Activated B cell treated with CpG ODN at 0.5 μM for 24 hours (primary cell): ENCODE measurements at regions not wholly inside any gene's neighbourhood (a gene's known extent, or its start where the extent isn't known, plus 50 kb on each side); places are given as distances from the start of the nearest gene placed in this dataset.

Source experiments
- ATAC-seq: fragments of 200-7000 bp; cut with Tn5 transposase; one replicate; pipeline ENCODE4 v1.10.0; 2021; ENCODE audit warnings: low read depth, mild to moderate bottlenecking, moderate library complexity
- CTCF ChIA-PET: fragments of 350-600 bp; sonication (Branson Sonifier 250); formaldehyde crosslinking; loops from one replicate; lab custom pipeline; 2021; ENCODE audit warnings: antibody characterized with exemption; lab: Charles Lee
- POLR2A ChIA-PET: fragments of 350-600 bp; sonication (Branson Sonifier 250); formaldehyde crosslinking; loops from one replicate; lab custom pipeline; 2021; ENCODE audit warnings: antibody characterized with exemption; lab: Charles Lee
- DNase-seq: peaks from one replicate; pipeline ENCODE4 v3.0.0; 2022
- H3K27ac Mint-ChIP-seq: one replicate; pipeline ENCODE4 v1.8.0; 2020; ENCODE audit warnings: mixed read lengths
- H3K27me3 Mint-ChIP-seq: one replicate; pipeline ENCODE4 v1.8.0; 2021; ENCODE audit warnings: mixed read lengths
- H3K36me3 Mint-ChIP-seq: one replicate; pipeline ENCODE4 v1.8.0; 2021; ENCODE audit warnings: low read depth, mixed read lengths
- H3K4me1 Mint-ChIP-seq: one replicate; pipeline ENCODE4 v1.8.0; 2021; ENCODE audit warnings: mixed read lengths
- H3K4me3 Mint-ChIP-seq: one replicate; pipeline ENCODE4 v1.8.0; 2020; ENCODE audit warnings: mild to moderate bottlenecking, mixed read lengths
- H3K9me3 Mint-ChIP-seq: one replicate; pipeline ENCODE4 v1.8.0; 2020; ENCODE audit warnings: mixed read lengths
- intact Hi-C: fragments of 100-400 bp; cut with micrococcal nuclease; formaldehyde crosslinking; loops from one replicate; pipeline ENCODE4 v1.15.1; 2024
- TF ChIP-seq, protein P1 (sequence below): fragments of 200-600 bp; IDR thresholded peaks from one replicate; pipeline ENCODE4 v1.8.0; 2022; ENCODE audit warnings: antibody characterized with exemption, mild to moderate bottlenecking

DNA sequence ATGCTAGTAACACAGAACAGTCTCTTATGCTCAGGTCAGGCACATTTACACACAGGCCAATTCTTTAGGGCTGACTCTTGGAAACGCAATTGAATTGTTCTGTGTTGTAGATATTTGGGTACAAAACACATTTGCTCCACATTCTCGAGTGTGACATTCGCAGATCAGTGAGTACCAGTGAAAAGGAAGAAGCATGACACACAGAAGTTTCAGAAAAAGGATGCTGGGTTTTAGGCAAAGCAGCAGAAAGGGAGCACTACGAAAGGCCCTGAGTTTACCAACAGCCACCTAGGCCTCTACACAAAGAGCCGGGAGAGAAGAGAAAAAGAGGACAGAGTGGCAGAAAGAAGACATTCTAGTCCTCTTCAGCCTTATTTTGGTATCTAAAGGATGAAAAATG lies 254.4 kb upstream of the BTG1 start:
- TF ChIP-seq, protein P1, sequence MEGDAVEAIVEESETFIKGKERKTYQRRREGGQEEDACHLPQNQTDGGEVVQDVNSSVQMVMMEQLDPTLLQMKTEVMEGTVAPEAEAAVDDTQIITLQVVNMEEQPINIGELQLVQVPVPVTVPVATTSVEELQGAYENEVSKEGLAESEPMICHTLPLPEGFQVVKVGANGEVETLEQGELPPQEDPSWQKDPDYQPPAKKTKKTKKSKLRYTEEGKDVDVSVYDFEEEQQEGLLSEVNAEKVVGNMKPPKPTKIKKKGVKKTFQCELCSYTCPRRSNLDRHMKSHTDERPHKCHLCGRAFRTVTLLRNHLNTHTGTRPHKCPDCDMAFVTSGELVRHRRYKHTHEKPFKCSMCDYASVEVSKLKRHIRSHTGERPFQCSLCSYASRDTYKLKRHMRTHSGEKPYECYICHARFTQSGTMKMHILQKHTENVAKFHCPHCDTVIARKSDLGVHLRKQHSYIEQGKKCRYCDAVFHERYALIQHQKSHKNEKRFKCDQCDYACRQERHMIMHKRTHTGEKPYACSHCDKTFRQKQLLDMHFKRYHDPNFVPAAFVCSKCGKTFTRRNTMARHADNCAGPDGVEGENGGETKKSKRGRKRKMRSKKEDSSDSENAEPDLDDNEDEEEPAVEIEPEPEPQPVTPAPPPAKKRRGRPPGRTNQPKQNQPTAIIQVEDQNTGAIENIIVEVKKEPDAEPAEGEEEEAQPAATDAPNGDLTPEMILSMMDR = no peak
- POLR2A ChIA-PET = interaction anchor here (0.8 to 13.3 kb wide), 6 partner anchors 36 to 254 kb away, joined by 3 to 346 read pairs (median 4); partner anchors contain the start of gene BTG1
- peak overlapping the region; percentile 29 for H3K4me3 Mint-ChIP-seq
- H3K27me3 Mint-ChIP-seq = no peaks in the 10 kb centered on the region
- peaks cover 89% of the 10 kb centered on the region for H3K4me1 Mint-ChIP-seq
- no peak for DNase-seq
- H3K27ac Mint-ChIP-seq = peak overlapping the region; percentile 93
- peak; percentile 52 for ATAC-seq
- CTCF ChIA-PET = no interaction called here
- intact Hi-C loops = loop anchor here (1.0 to 5.0 kb wide), 5 partner anchors 62 to 1018 kb away; no protein-coding TSS in a partner anchor
- H3K36me3 Mint-ChIP-seq = no peaks in the 10 kb centered on the region
- peaks cover 3% of the 10 kb centered on the region for H3K9me3 Mint-ChIP-seq

DNA sequence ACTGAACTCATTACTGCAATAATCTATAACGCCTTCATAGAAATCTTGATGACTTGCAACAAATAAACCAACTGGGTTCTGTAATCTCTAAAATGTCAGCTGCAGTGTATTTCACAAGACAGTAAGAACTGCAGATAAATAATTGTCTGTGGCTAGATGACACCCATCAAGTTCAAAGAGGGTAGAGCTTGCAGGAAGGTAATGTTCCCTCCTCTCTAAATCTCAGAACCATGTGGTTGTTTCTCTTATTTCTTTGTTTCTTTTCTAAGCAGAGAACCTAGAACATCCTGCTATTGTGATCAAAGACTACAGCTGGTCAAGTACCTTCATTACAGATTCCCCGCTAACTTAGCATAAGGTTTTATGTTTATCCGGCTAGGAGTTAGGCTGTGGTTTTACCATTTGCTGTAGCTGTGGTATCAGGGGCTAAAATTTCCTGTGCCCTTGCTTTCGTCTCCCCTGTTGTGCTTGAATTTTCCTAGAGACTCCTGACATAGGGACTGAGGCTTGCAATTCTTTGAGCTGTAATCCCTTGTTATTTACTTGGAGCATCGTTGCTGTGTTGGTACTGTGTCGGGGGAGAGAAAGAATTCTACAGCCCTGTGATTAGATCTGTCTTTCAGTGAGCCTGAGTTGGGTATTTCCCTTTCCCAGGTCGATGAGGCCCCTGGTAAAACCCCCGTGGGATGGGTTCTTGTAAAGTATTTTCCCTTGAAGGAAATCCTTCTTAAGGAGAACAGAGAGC lies 253.1 kb upstream of the BTG1 start:
- DNase-seq (no peak), ATAC-seq (no peak)
- TF ChIP-seq, protein P1 = no peak
- ChIA-PET CTCF (interaction anchor here (1.1 to 2.0 kb wide), 3 partner anchors 9 to 253 kb away, joined by 3 to 9 read pairs (median 6); partner anchors contain the start of gene BTG1), POLR2A (interaction anchor here (0.6 to 13.3 kb wide), 13 partner anchors 9 to 327 kb away, joined by 3 to 346 read pairs (median 5); partner anchors contain the start of gene BTG1)
- intact Hi-C loops = no loop called here
- H3K27me3 Mint-ChIP-seq = no peaks in the 10 kb centered on the region
- peaks cover 77% of the 10 kb centered on the region for H3K4me1 Mint-ChIP-seq
- H3K4me3 Mint-ChIP-seq = peak overlapping the region; percentile 9
- H3K9me3 Mint-ChIP-seq = peaks cover 8% of the 10 kb centered on the region
- H3K27ac Mint-ChIP-seq = peak overlapping the region; percentile 93
- peaks cover 4% of the 10 kb centered on the region for H3K36me3 Mint-ChIP-seq

DNA sequence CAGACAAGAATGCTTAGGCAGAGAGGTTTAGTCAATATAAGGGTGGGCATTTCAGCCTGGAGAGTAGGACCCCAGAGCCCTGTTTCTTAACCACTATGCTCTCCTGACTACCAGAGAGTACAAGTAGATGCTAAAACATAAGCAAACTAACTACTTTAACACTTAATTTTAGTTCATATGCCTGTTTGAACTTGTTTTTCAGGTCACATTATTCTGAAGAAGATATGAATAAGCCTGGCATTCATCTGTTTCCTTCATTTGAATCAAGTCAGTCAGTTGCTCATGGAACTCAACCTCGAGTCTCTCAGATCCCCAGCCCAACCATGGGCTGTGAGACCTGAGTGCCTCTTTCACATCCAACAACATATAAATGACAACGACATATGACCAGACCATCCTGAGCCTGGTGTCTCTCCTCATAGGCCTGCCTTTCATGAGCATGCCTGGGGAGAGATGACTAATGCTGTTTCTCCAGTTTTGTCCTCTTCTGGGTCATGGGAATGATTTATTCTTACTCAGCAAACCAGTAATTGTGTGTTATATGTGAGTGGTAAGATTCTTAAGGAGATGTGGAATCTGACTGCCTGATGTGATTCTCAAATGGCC lies 251.1 kb upstream of the BTG1 start:
- peaks cover 18% of the 10 kb centered on the region for H3K36me3 Mint-ChIP-seq
- peaks cover 14% of the 10 kb centered on the region for H3K9me3 Mint-ChIP-seq
- POLR2A ChIA-PET = no interaction called here
- no peak for DNase-seq
- ATAC-seq = no peak
- CTCF ChIA-PET = no interaction called here
- TF ChIP-seq, protein P1 = no peak
- H3K27ac Mint-ChIP-seq = peak overlapping the region; percentile 93
- intact Hi-C loops = no loop called here
- no peaks in the 10 kb centered on the region for H3K27me3 Mint-ChIP-seq
- no peak overlapping the region for H3K4me3 Mint-ChIP-seq
- peaks cover 70% of the 10 kb centered on the region for H3K4me1 Mint-ChIP-seq

DNA sequence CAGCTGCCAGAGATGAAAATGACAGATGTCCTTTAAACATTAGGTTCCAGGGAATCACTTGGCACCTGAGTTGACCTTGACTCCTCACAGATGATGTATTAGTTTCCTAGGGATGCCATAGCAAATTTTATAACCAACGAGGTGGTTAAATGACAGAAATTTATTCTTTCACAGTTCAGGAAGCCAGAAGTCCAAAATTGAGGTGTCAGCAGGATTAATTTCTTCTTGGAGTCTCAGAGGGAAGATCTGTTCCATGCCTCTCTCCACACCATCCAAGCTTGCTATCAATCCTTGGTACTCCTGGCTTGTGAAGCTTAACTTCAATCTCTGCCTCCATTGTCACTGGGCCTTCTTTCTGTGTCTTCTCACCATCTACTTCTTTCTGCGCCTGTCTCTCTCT lies 249.7 kb upstream of the BTG1 start:
- POLR2A ChIA-PET = no interaction called here
- CTCF ChIA-PET = interaction anchor here (1.3 kb wide), 1 partner anchor 175 kb away, joined by 4 read pairs; no protein-coding TSS in a partner anchor
- Mint-ChIP-seq H3K4me3 (no peak overlapping the region), H3K27me3 (no peaks in the 10 kb centered on the region), H3K36me3 (peaks cover 18% of the 10 kb centered on the region), H3K9me3 (peaks cover 14% of the 10 kb centered on the region), H3K4me1 (peaks cover 59% of the 10 kb centered on the region), H3K27ac (no peak overlapping the region)
- intact Hi-C loops = no loop called here
- ATAC-seq (no peak), DNase-seq (no peak)
- TF ChIP-seq, protein P1 = no peak

- no peaks in the 10 kb centered on the region for H3K27me3 Mint-ChIP-seq
- H3K36me3 Mint-ChIP-seq = peaks cover 18% of the 10 kb centered on the region
- ChIA-PET POLR2A (no interaction called here), CTCF (interaction anchor here (1.3 kb wide), 1 partner anchor 175 kb away, joined by 4 read pairs; no protein-coding TSS in a partner anchor)
- no peak overlapping the region for H3K4me3 Mint-ChIP-seq
- H3K9me3 Mint-ChIP-seq = peaks cover 14% of the 10 kb centered on the region
- DNase-seq (no peak), ATAC-seq (no peak)
- H3K4me1 Mint-ChIP-seq = peaks cover 55% of the 10 kb centered on the region
- TF ChIP-seq, protein P1 = no peak
- intact Hi-C loops = loop anchor here (5.0 kb wide), 1 partner anchor 252 kb away; no protein-coding TSS in a partner anchor
- H3K27ac Mint-ChIP-seq = no peak overlapping the region
These were observed 249.2 kb upstream of the BTG1 start for GRCh38 chr12:92394895-92395294.
